CD1c-positive myeloid dendritic cell (primary cell): ENCODE measurements at regions not wholly inside any gene's neighbourhood (a gene's known extent, or its start where the extent isn't known, plus 50 kb on each side); places are given as distances from the start of the nearest gene placed in this dataset.
"Not testable (repeated sequence)": the region's sequence is repeated elsewhere in the genome, so short reads cannot be mapped to it uniquely, and the experiment has no call there.

Experiments used
- DNase-seq: peaks from one replicate; pipeline ENCODE4 v3.0.0-alpha.2; 2016; ENCODE audit errors: extremely low spot score

DNA sequence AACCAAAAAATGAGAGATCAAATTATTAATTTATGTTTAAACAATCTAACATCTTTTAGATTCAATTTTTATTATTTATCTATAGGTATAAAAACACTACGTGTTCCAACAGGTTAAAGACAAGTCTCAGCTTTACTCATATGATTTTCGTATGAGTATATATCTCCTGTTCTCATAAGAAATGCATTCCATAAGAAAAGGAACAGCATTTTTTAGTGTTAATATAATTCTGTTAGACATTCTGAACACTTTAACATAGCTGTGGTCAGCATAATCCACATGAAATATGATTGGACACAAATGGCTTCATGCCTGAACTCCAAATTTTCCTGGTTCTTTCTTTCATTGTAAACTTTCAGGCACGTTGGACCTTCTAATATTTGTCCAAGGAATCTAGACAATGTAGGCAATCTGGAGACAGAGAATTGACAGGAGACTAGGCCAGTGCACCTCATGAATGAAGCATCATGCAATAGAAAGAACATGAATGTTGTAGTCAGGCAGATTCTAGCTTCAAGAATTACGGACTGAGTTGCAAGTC lies 1122.0 kb upstream of the ALCAM start:
- no peak for DNase-seq

GRCh38 chr3:104245261-104245660 lies 1121.4 kb upstream of the ALCAM start:
- DNase-seq, result no peak

DNA sequence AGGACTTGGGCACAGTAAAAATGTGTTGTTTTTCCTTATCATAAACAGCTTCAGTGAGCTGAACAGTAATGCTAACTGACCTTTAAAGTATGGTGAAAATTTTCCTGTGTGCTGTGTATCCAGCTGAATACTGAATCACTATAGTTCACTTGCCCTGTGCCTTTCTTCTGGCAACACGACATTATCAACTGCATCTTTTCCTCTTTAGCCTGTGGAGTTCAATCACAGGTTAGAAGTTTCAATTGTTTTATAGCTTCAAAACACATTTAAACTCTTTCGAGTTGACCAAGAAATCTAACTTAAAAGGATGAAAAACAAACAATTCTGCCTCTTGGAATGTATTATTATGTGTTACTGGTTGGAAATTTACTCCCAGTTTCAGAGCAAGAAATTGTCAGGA lies 1120.7 kb upstream of the ALCAM start:
- DNase-seq, result no peak

GRCh38 chr3:104257486-104257885 lies 1109.2 kb upstream of the ALCAM start:
- DNase-seq, result no peak

DNA sequence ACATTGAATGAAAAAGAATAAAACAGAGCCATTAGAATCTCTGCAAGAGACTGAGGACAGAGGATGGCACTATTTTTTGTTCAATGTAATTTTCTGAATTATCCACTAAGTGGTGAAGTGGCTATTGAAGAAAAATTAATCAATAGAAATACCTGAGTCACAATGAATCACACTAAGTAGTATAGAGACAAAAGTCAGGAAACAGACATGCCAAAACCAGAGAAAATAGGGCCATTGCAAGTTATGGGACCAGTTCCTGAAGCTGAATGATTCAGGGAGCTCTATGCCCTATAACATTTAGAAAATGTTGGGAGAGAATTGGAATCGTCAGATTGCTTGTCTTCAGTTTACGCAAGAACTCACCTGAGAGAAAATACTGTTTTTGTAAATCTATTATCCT lies 1103.2 kb upstream of the ALCAM start:
- no peak for DNase-seq

DNA sequence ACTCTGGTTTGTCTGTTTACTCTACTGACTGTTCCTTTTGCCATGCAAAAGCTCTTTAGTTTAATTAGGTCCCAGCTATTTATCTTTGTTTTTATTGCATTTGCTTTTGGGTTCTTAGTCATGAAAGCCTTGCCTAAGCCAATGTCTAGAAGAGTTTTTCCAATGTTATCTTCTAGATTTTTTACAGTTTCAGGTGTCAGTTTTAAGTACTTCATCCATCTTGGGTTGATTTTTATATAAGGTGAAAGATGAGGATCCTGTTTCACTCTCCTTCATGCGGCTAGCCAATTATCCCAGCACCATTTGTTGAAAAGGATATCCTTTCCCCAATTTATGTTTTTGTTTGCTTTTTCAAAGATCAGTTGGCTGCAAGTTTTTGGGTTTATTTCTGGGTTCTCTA lies 1100.5 kb upstream of the ALCAM start:
- DNase-seq, result not testable (repeated sequence)

GRCh38 chr3:104269771-104270170 lies 1096.9 kb upstream of the ALCAM start:
- no peak for DNase-seq

- no peak for DNase-seq
These were observed 1093.6 kb upstream of the ALCAM start for GRCh38 chr3:104273046-104273649.

DNA sequence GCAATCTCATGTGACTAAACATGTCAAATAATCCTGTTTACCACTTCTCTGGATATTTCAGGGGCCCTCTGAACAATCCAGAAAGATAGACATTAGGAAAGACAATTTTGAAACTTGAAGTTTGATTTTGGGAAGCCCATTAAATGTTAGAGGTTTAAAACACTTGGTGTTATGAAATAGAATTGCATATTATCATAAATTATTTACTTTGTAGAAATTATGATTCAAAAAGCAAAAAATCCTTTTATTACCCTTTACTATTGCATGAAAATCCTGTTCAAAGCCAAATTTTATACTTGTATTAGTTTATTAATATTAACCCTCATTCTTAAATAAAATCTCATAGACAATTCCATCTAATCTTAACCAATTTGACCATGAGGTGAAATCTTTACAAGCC lies 1091.5 kb upstream of the ALCAM start:
- DNase-seq, result no peak

GRCh38 chr3:104279617-104280016 lies 1087.1 kb upstream of the ALCAM start:
- DNase-seq, result no peak

- no peak for DNase-seq
These were observed 1085.0 kb upstream of the ALCAM start for GRCh38 chr3:104281713-104282112.

DNA sequence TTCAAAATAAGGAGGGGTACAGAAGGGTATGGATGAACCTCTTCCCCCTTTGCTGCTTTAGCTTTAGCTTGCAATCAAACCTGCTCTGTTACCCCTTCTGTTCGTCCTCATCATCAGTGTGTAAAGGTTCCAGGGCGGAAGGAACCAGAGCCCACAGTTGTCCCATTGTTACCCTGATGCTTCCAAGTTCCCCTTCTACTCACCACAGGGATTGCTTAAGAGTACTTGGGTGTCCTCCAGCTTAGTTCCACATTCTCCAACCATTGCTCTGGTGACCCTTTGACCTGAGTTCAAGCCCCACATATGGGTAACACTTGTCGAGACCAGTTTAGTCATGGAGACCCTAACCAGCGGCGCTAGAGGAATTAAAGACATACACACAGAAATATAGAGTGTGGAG lies 1080.1 kb upstream of the ALCAM start:
- DNase-seq, result no peak

DNA sequence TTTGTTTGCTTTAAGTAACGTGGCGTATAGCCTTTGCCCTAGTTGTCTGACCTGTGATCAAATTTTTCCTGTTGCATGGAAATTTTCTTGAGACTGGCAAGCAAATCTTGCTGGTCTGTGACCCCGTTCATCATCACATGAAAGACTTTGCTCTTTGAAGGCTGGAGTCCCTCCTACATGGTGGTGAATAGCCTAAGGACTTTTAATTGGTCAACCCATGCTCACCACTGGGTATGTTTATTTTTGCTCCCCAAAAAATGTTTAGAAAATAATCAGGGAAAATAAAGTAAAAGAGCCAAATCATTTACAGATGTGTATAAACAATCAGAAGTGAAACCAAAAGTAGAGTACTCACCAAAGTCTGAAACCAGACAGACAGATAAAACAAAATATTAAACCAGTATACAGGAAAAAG lies 1075.3 kb upstream of the ALCAM start:
- no peak for DNase-seq

DNA sequence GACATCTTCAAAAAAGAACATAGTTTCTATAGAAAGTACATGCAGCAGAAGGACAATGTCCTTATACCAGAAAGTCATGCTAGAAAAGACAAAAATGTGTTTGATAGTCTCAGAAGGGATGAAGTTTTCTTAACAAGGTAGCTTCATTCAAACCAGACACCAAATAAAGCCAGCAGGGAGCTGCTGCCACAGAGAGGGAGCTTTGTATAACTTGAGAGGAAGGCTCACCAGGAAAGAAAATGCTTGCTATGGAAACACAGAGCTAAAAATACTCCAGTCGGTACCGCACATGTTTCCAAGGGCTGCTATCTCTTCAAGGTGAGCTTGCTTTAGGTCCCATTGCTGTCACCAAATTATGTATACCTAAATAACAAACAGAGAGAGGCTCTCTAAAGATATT lies 1074.8 kb upstream of the ALCAM start:
- DNase-seq, result no peak

- DNase-seq, result no peak
These were observed 1069.1 kb upstream of the ALCAM start for GRCh38 chr3:104297617-104298016.

DNA sequence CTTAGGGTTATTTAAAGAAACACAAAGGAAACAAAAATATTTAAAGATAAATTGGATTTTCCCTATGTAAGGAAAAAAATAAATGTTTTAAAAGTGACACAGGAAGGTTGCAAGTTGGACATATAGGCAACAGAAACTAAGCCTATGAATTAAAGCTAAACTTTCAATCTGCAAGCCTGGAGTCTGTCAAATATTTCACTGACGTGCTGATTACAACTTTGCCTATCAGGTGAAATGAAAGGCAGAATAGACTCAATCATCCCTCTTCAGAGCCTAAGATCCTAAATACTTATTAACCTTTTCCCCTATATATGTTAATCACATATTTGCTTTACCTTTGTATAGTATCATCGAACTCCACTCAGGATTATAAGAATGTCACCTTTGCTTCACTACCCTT lies 1068.0 kb upstream of the ALCAM start:
- no peak for DNase-seq

DNA sequence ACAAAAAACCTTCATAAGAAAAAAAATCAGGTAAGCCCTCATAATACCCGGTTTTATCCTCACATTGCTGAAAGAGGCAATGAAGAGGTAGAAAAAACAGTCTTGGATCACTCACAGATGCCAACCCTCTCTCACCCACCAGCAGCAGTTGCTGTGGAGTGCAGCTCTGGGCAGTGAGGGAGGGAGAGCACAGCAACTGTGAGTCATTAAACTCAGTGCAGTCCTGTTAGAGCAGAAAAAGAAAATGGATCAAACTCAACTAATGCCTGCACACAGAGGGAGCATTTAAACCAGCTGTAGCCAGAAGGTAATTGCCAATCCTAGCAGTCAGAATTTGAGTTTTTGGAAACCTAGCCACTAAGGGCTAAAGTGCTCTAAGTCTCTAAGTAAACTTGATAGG lies 1050.6 kb upstream of the ALCAM start:
- no peak for DNase-seq

DNA sequence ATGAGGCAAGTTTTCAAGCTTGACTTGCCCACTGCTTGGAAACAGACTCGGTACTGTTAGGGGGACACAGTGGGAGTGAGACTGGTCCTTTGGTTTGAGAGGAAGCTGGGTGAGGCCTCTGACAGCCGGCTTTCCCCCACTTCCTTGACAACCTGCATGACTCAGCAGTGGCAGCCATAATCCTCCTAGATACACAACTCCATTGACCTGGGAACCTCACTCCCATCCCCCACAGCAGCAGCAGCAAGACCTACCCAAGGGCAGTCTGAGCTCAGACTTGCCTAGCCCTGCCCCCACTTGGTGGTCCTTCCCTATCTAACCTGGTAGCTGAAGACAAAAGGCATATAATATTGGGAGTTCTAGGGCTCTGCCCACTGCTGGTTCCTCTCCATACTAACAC lies 1043.5 kb upstream of the ALCAM start:
- DNase-seq, result no peak

DNA sequence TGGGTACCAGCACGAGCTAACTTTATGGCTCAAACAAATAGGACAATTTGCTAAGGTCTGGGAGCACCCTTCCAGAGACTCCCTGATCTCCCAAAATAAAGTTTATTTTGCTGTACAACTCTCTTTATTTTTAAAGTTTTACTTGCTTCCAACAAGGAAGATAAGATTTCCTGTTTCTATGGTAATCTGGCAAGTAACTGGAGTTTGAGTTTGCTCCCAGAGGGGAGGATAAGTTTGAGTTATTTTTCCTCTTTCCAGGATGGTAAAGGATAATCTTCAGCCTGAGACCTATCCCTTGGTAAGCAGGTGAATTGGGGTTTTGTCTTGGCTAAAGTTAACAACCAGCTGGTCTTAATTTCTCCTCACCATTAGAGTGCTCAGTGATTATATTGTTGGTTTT lies 1019.4 kb upstream of the ALCAM start:
- no peak for DNase-seq

GRCh38 chr3:104349836-104350235 lies 1016.9 kb upstream of the ALCAM start:
- no peak for DNase-seq

DNA sequence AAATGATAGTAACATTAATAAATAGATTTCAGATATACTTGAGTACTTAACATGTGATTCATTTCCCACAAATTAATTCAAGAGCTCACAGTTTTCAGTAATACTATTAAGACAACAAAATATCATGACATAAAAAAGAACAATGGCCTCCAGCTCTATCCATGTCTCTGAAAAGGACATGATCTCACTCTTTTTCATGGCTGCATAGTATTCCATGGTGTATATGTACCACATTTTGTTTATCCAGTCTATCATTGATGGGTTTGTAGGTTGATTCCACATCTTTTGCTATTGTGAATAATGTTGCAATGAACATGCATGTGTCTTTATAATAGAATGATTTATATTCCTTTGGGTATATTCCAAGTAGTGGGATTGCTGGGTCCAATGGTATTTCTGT lies 1012.8 kb upstream of the ALCAM start:
- DNase-seq, result no peak

DNA sequence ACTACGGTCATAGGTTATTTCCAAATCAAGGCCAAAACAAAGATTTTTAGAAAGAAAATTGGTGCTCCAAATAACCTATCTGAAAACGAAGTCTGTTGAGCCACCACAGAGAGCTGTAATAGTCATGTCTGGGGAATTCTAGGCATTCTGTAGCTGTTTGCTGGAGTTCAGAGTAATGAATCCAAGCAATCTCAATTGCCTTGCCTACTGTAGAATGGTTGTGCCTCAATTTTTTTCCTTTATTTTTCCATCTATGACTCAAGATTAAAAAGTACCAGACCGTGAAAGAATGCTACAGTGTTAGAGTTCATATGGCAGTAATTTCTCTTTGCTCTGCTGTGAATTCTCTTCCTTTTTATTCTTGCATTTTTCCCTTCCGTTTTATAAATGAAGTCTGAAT lies 1007.2 kb upstream of the ALCAM start:
- DNase-seq, result no peak

- no peak for DNase-seq
These were observed 1006.7 kb upstream of the ALCAM start for GRCh38 chr3:104360038-104360437.

- not testable (repeated sequence) for DNase-seq
These were observed 1005.0 kb upstream of the ALCAM start for GRCh38 chr3:104361748-104362147.
